ENCODE measurements at regions not wholly inside any gene's neighbourhood (a gene's known extent, or its start where the extent isn't known, plus 50 kb on each side); places are given as distances from the start of the nearest gene placed in this dataset.

GRCh38 chr15:93730724-93731123 is 500.6 kb upstream of the MCTP2 start:
- no peak overlapping the region for H3K4me3 Mint-ChIP-seq
- TF ChIP-seq CTCF (conservative IDR thresholded peaks at IDR 0.05), result no peak
- no peaks in the 10 kb centered on the region for H3K4me1 Mint-ChIP-seq
- H3K9me3 Mint-ChIP-seq, result peaks cover 20% of the 10 kb centered on the region
- H3K27ac Mint-ChIP-seq (ENCODE audit: unreplicated experiment), result no peak overlapping the region
- no peaks in the 10 kb centered on the region for H3K27me3 Mint-ChIP-seq (ENCODE audit: low read depth)
- no peak for DNase-seq (ENCODE audit: low read depth, low spot score)
- peaks cover 19% of the 10 kb centered on the region for H3K36me3 Mint-ChIP-seq (ENCODE audit: low read depth)

- H3K4me1 Mint-ChIP-seq, result no peaks in the 10 kb centered on the region
- TF ChIP-seq CTCF (conservative IDR thresholded peaks at IDR 0.05), result no peak
- H3K27me3 Mint-ChIP-seq (ENCODE audit: low read depth), result no peaks in the 10 kb centered on the region
- H3K36me3 Mint-ChIP-seq (ENCODE audit: low read depth), result no peaks in the 10 kb centered on the region
- no peak overlapping the region for H3K4me3 Mint-ChIP-seq
- peaks cover 5% of the 10 kb centered on the region for H3K9me3 Mint-ChIP-seq
- DNase-seq (ENCODE audit: low read depth, low spot score), result no peak
- no peak overlapping the region for H3K27ac Mint-ChIP-seq (ENCODE audit: unreplicated experiment)
Measured at GRCh38 chr15:93722165-93722564, 509.2 kb upstream of the MCTP2 start.

GRCh38 chr15:93720607-93721006 is 510.8 kb upstream of the MCTP2 start:
- H3K36me3 Mint-ChIP-seq (ENCODE audit: low read depth), result no peaks in the 10 kb centered on the region
- no peaks in the 10 kb centered on the region for H3K27me3 Mint-ChIP-seq (ENCODE audit: low read depth)
- H3K4me1 Mint-ChIP-seq, result peaks cover 9% of the 10 kb centered on the region
- DNase-seq (ENCODE audit: low read depth, low spot score), result no peak
- no peak overlapping the region for H3K4me3 Mint-ChIP-seq
- H3K27ac Mint-ChIP-seq (ENCODE audit: unreplicated experiment), result no peak overlapping the region
- peaks cover 5% of the 10 kb centered on the region for H3K9me3 Mint-ChIP-seq
- no peak for TF ChIP-seq CTCF (conservative IDR thresholded peaks at IDR 0.05)

GRCh38 chr15:93719921-93720351 is 511.4 kb upstream of the MCTP2 start:
- H3K4me3 Mint-ChIP-seq, result no peak overlapping the region
- H3K4me1 Mint-ChIP-seq, result peaks cover 9% of the 10 kb centered on the region
- H3K9me3 Mint-ChIP-seq, result peaks cover 5% of the 10 kb centered on the region
- no peaks in the 10 kb centered on the region for H3K27me3 Mint-ChIP-seq (ENCODE audit: low read depth)
- TF ChIP-seq CTCF (conservative IDR thresholded peaks at IDR 0.05), result no peak
- no peaks in the 10 kb centered on the region for H3K36me3 Mint-ChIP-seq (ENCODE audit: low read depth)
- H3K27ac Mint-ChIP-seq (ENCODE audit: unreplicated experiment), result no peak overlapping the region
- no peak for DNase-seq (ENCODE audit: low read depth, low spot score)

GRCh38 chr15:93716615-93717231 is 514.6 kb upstream of the MCTP2 start:
- H3K27ac Mint-ChIP-seq (ENCODE audit: unreplicated experiment), result no peak overlapping the region

More at GRCh38 chr15:93716615-93717231, 514.6 kb upstream of the MCTP2 start:
- H3K9me3 Mint-ChIP-seq, result peaks cover 5% of the 10 kb centered on the region
- H3K4me3 Mint-ChIP-seq, result no peak overlapping the region
- TF ChIP-seq CTCF (conservative IDR thresholded peaks at IDR 0.05), result no peak
- no peak for DNase-seq (ENCODE audit: low read depth, low spot score)
- no peaks in the 10 kb centered on the region for H3K36me3 Mint-ChIP-seq (ENCODE audit: low read depth)
- peaks cover 9% of the 10 kb centered on the region for H3K4me1 Mint-ChIP-seq
- H3K27me3 Mint-ChIP-seq (ENCODE audit: low read depth), result no peaks in the 10 kb centered on the region

Measured in neural crest cell (in vitro differentiated cells).